ENCODE measurements at regions not wholly inside any gene's neighbourhood (a gene's known extent, or its start where the extent isn't known, plus 50 kb on each side); places are given as distances from the start of the nearest gene placed in this dataset.

- DNase-seq (ENCODE audit: low spot score): peak; percentile 67
Measured at GRCh38 chr14:95466506-95466905, 49.9 kb downstream of the SYNE3 start.

GRCh38 chr14:95465936-95466335 is 50.5 kb downstream of the SYNE3 start:
- no peak for DNase-seq (ENCODE audit: low spot score)

GRCh38 chr14:95465358-95465757 is 51.1 kb downstream of the SYNE3 start:
- DNase-seq (ENCODE audit: low spot score): no peak

DNA sequence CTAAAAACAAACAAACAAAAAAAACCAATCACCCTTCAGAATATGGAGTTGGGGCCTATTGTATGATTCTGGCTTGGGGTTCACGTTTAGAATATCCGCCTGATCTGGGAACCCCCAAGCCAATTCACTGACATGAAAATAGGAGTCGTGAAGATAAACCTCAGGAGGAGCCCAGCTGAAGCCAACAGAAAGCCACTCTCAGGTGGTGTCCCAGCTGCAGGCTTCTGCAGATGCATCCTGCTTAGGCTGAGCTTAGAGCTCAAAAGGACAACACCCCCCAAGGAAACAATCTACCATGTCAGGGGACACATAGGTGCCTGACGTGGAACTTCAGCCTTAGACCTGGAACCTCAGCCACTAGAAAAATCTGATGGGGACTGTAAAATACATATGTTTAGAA is 51.9 kb downstream of the SYNE3 start:
- DNase-seq (ENCODE audit: low spot score): no peak

DNA sequence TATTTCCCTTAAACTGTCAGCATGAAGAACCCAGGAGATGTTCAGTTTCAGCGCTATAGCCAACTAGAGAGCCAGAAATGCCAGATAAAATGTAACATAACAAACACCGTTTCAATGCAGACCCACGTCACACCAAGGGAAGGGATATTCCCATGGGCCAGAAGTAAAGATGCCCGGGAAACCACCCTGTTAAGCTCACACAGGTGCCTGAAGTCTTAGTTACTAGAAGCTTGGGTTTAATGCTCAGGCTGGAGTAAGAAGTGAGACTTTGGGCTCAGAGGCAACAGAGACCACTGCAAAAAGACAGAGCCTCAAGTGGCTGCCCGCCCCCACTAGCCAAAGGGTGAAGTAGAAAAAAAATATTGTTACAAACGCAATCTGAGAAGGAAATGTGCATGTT is 52.3 kb downstream of the SYNE3 start:
- no peak for DNase-seq (ENCODE audit: low spot score)

- DNase-seq (ENCODE audit: low spot score): peak; percentile 61
Measured at GRCh38 chr14:95463171-95463901, 53.1 kb downstream of the SYNE3 start.

GRCh38 chr14:95462491-95462890 is 54.0 kb downstream of the SYNE3 start:
- DNase-seq (ENCODE audit: low spot score): no peak

- DNase-seq (ENCODE audit: low spot score): peak; percentile 87
Measured at GRCh38 chr14:95460647-95461478, 55.6 kb downstream of the SYNE3 start.

- DNase-seq (ENCODE audit: low spot score): no peak
Measured at GRCh38 chr14:95458906-95459305, 57.5 kb downstream of the SYNE3 start.

GRCh38 chr14:95458459-95458858 is 58.0 kb downstream of the SYNE3 start:
- no peak for DNase-seq (ENCODE audit: low spot score)

GRCh38 chr14:95456281-95456680 is 60.2 kb downstream of the SYNE3 start:
- no peak for DNase-seq (ENCODE audit: low spot score)

DNA sequence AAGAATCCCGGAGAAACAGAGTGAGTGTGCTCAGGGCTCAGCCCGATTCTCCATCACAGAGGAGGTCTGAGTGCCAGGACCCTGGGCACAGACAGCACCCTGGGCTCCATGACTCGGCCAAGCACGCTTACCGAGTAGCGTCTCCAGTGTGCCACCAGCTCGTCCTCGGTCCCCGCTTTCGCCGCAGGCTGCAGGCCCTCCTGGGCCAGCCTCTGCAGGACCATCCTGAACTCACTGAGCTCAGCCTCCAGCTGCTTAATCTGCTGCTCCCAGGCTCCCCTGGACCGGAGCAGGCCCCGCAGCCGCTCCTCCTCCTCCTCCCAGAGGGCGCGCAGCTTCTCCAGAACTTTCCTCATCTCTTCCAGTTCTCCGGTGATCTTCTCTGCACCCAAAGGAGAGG is 61.2 kb downstream of the SYNE3 start:
- no peak for DNase-seq (ENCODE audit: low spot score)

- no peak for DNase-seq (ENCODE audit: low spot score)
Measured at GRCh38 chr14:95453713-95453980, 62.8 kb downstream of the SYNE3 start.

DNA sequence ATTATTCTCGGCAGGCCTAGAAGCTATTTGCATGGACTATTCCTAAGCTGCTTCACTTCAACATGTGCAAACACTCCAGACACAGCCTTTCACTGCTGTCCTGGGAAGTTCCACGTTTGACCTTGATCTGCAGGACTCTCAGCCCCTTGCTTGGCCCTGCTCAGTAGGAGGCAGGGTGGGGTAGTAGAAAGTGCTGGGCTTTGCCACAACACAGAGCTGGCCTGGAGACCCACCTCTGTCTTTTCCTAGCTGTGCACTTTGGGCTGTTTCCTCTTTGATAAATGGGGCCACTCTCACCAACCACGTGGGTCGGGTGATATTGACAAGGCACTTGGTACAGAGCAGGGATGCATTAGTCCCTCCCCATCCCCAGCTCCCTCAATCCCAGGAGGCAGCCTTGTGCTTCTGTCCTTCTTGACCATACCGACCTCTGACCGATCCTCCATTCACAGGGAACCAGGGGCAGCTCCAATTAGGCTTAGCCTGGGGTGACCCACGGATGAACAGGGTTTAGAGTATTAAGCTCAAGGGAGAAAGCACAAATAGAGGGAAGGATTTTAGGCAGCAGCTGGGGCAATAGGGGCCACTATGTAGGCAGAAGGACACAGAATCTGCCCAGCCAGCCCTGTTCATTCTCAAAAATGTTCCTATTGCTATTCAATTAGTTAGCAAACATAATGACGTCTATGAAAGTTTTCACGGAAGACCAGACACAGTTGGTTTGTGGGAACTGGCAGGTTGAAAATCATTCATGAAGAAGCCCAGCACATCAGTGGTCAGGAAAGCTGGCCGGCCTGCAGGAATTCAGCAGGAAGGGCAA is 63.3 kb downstream of the SYNE3 start:
- DNase-seq (ENCODE audit: low spot score): no peak

DNA sequence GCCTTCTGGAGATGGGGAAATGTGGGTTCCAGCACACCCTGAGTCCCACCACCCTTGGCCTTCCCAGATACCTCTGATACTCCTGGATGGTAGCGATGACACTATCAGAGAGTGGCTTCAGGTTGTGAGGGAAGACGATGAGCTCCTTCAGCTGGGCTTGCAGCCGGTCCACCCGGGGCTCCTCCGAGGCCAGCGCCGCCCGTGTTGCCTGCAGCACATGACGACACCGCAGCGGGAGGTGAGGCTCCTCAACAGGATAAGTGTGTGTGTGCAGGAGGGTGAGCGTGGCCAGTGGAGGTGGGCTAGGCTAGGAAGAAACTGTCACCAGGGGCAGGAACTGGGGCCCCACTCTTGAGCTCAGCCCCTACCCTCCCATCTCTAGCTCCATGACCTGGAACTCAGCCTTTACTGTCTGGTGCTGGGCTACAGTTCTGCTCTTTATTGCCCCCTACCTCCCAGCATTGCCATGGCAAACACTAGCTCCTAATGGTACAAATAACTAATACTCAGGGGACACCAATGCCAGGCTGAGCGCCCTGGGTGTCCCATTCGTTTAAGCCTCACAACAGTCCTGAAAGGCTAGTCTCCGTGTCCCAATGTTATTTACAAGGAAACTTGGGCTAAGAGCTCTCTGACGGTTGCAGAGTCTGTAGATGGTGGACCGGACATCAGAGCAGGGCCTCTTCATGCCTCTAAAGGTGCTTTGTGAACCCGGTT is 64.1 kb downstream of the SYNE3 start:
- DNase-seq (ENCODE audit: low spot score): no peak

DNA sequence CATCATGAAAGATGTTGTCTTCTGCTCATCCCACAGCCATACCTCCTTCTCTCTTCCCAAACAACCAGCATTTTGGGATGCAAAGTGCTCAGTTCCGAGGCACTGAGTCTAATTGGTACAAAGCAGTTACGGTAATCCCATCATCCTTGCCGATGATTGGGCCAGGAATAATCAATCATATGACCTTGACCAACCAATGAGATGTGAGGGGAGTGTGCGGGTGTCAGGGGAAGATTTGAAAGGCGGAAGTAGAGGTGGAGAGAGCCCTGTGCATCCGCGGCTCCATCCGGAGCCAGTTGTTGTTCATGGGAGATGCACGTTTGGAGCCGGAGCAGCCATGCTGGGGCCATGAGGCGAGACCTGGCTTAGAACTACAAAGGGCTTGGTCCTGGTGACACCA is 67.3 kb downstream of the SYNE3 start:
- no peak for DNase-seq (ENCODE audit: low spot score)

- DNase-seq (ENCODE audit: low spot score): no peak
Measured at GRCh38 chr14:95446470-95446869, 70.0 kb downstream of the SYNE3 start.

- DNase-seq (ENCODE audit: low spot score): peak; percentile 79
Measured at GRCh38 chr14:95445676-95446075, 70.8 kb downstream of the SYNE3 start.

- DNase-seq (ENCODE audit: low spot score): no peak
Measured at GRCh38 chr14:95445161-95445560, 71.3 kb downstream of the SYNE3 start.

GRCh38 chr14:95444132-95445129 is 72.0 kb downstream of the SYNE3 start:
- no peak for DNase-seq (ENCODE audit: low spot score)

DNA sequence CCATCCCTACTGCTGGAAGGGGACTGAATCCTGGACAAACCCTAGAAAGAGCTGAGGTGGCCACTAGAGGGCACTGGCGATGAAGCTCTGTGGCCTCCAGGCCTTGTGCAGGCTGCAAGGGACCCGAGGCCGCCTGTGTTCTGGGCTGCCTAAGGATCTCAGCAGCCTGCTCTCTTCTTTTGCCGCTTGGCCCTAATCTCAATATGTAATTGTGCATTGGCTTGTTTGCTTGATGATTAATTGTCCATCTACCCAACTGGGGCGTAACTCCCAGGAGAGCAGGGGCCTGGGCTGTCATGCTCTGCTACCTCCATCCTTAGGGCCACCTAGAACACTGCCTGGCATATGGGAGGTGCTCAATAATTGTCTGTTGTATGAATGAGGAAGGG is 73.8 kb downstream of the SYNE3 start:
- DNase-seq (ENCODE audit: low spot score): peak; percentile 91

Measured in cerebellar cortex (tissue), 1 donor.